Upper lobe of left lung (tissue), 4 donors: ENCODE measurements at regions not wholly inside any gene's neighbourhood (a gene's known extent, or its start where the extent isn't known, plus 50 kb on each side); places are given as distances from the start of the nearest gene placed in this dataset.

Source experiments
- CTCF ChIP-seq, 6 experiments: fragments of 450-650 bp in 4 of 6; fragments of 200-600 bp in 2 of 6; sonication (generic) in 2 of 6; IDR thresholded peaks; one replicate each; pipeline ENCODE4 v1.5.1; 2016 to 2019; ENCODE audit warnings: antibody characterized with exemption in 6 of 6
- POLR2A ChIP-seq, 4 donors: fragments of 450-650 bp; IDR thresholded peaks; one replicate each; pipeline ENCODE4 v1.5.1; 2016 to 2017; ENCODE audit warnings: antibody characterized with exemption in 4 of 4, mild to moderate bottlenecking in 2 of 4
- POLR2AphosphoS5 ChIP-seq, 2 donors: sonication (generic); formaldehyde crosslinking; IDR thresholded peaks; one replicate each; pipeline ENCODE4 v1.5.1; 2017; ENCODE audit warnings: antibody characterized with exemption in 2 of 2

GRCh38 chr2:138157372-138157771, 193.1 kb downstream of the HNMT start:
- TF ChIP-seq POLR2A (IDR thresholded peaks at IDR 0.05) (no peak), CTCF (IDR thresholded peaks at IDR 0.05) (no peak), POLR2AphosphoS5 (IDR thresholded peaks at IDR 0.05) (no peak)
